C4-2B (cell line): ENCODE measurements at regions not wholly inside any gene's neighbourhood (a gene's known extent, or its start where the extent isn't known, plus 50 kb on each side); places are given as distances from the start of the nearest gene placed in this dataset.

Source experiments
- CTCF ChIP-seq: fragments of 450-650 bp; conservative IDR thresholded peaks from 2 replicates; pipeline ENCODE4 v1.5.1; 2017; ENCODE audit warnings: mild to moderate bottlenecking
- ZFX ChIP-seq: fragments of 450-650 bp; IDR thresholded peaks from 2 replicates; pipeline ENCODE4 v1.6.1; 2017

DNA sequence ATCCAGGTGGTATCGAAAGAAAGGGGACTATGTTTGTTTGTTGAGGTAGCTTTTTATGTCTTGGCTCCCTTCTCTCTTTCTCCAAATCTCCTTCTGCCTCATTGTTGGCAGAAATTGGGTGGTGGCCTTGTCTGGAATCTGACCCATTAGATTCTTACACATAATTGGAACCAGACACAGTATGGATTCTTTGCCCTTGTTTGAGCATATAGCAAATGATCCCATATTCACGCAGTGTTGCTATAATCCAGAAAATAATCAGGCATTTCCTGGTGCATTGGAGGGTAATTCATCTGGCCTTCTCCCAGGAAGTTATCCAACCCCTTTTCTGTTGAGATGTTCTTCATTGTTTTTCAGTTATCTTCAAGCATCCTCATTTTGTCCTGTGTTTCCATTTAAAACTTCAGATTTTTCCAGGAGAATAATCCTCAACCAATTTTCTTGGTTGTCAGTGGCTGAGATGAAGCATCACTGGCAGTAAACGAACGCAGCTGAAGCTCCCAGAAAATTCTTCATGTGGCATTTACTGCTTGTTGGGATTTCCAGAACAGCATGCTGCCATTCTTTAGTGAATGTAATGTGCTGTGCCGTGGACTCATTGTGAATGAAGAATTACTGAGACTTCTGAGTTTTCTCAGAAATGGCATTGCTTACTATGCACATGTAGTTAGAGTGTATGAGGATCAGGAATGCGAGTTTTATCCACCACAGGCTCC, 70.5 kb upstream of the NTRK2 start:
- no peak for TF ChIP-seq CTCF
- TF ChIP-seq ZFX = no peak
